ENCODE measurements at regions not wholly inside any gene's neighbourhood (a gene's known extent, or its start where the extent isn't known, plus 50 kb on each side); places are given as distances from the start of the nearest gene placed in this dataset.

DNA sequence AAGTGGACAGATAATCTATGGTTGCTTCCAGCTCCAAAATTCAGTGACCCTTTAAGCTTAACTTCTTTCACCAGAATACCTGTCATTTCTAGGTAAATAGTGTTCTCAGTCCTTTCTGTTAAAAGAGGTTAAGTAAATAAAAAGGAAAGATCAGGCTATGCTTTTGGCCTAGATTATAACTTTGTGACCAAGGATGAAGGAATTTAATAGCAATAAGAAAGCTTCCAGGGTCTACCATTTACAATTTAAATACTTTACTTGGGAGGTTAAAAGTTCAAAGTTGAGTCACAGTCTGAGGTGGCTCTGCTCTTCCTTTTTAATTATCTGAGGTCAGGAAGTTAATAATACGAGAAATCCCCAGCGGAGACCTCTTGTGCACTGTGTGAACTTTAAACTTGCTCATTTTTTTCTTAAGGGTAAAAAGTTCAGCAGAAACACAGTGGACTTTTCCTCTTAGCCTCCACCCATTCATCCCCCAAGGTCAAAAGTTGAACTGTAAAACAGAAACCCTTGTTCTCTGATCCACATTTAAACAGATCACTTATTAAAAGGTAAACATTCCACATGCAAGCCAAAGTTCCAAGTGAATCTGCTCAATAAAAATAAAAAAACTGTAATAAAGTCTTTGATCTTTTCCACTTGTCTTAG lies 187.1 kb downstream of the NRIP1 start:
- no peak for TF ChIP-seq POLR2A (IDR thresholded peaks at IDR 0.05)
- no peak for TF ChIP-seq POLR2AphosphoS5 (IDR thresholded peaks at IDR 0.05)
- TF ChIP-seq, protein P1, sequence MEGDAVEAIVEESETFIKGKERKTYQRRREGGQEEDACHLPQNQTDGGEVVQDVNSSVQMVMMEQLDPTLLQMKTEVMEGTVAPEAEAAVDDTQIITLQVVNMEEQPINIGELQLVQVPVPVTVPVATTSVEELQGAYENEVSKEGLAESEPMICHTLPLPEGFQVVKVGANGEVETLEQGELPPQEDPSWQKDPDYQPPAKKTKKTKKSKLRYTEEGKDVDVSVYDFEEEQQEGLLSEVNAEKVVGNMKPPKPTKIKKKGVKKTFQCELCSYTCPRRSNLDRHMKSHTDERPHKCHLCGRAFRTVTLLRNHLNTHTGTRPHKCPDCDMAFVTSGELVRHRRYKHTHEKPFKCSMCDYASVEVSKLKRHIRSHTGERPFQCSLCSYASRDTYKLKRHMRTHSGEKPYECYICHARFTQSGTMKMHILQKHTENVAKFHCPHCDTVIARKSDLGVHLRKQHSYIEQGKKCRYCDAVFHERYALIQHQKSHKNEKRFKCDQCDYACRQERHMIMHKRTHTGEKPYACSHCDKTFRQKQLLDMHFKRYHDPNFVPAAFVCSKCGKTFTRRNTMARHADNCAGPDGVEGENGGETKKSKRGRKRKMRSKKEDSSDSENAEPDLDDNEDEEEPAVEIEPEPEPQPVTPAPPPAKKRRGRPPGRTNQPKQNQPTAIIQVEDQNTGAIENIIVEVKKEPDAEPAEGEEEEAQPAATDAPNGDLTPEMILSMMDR (IDR thresholded peaks at IDR 0.05) = no peak
